ENCODE measurements at regions not wholly inside any gene's neighbourhood (a gene's known extent, or its start where the extent isn't known, plus 50 kb on each side); places are given as distances from the start of the nearest gene placed in this dataset.

DNA sequence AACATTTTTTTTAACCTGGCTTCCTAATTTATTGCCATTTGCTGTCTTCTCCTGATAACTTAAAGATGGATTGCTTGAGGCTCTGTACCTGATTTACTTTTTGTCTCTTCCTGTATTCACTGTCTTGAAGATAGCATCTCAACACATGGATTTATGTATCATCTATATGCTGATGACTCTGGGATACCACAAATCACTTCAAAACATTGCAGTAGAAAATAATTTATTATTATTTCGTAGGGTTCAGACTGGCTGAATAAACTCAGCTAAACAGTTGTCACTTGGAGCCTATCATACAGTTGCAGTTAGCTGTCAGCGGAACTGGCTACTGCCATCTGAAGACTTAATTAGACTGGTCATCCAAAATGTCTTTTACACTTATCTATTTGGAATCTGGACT, 1025.2 kb upstream of the CDH18 start:
- TF ChIP-seq, protein P1, sequence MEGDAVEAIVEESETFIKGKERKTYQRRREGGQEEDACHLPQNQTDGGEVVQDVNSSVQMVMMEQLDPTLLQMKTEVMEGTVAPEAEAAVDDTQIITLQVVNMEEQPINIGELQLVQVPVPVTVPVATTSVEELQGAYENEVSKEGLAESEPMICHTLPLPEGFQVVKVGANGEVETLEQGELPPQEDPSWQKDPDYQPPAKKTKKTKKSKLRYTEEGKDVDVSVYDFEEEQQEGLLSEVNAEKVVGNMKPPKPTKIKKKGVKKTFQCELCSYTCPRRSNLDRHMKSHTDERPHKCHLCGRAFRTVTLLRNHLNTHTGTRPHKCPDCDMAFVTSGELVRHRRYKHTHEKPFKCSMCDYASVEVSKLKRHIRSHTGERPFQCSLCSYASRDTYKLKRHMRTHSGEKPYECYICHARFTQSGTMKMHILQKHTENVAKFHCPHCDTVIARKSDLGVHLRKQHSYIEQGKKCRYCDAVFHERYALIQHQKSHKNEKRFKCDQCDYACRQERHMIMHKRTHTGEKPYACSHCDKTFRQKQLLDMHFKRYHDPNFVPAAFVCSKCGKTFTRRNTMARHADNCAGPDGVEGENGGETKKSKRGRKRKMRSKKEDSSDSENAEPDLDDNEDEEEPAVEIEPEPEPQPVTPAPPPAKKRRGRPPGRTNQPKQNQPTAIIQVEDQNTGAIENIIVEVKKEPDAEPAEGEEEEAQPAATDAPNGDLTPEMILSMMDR (IDR thresholded peaks at IDR 0.05; ENCODE audit: insufficient read depth, low read length): no peak
- no peak for TF ChIP-seq POLR2AphosphoS5 (IDR thresholded peaks at IDR 0.05; ENCODE audit: low read depth)
